HL-60 (cell line): ENCODE measurements at regions not wholly inside any gene's neighbourhood (a gene's known extent, or its start where the extent isn't known, plus 50 kb on each side); places are given as distances from the start of the nearest gene placed in this dataset.

Source experiments
- DNase-seq, 2 experiments: peaks; one replicate each; pipeline ENCODE4 v3.0.0-alpha.2; 2010 to 2020; ENCODE audit warnings: low read depth in 1 of 2, low spot score in 1 of 2
- H3K27ac ChIP-seq: fragments of 250-450 bp; sonication (Bioruptor Pico); replicated peaks from 2 replicates; pipeline ENCODE4 v1.5.1; 2020; ENCODE audit warnings: mild to moderate bottlenecking, moderate library complexity
- H3K27me3 ChIP-seq: fragments of 250-450 bp; sonication (Bioruptor Pico); 2 replicates; pipeline ENCODE4 v1.5.1; 2021; ENCODE audit warnings: mild to moderate bottlenecking, moderate library complexity; ENCODE audit not compliant: insufficient read depth, poor library complexity, severe bottlenecking
- H3K4me3 ChIP-seq: replicated peaks from 2 replicates; pipeline ENCODE4 v1.5.1; 2011; ENCODE audit warnings: mild to moderate bottlenecking, control low read depth, low read length; ENCODE audit not compliant: insufficient read depth
- GABPA ChIP-seq: IDR thresholded peaks from 2 replicates; pipeline ENCODE4 v1.6.1; 2012; ENCODE audit warnings: low read depth
- POLR2AphosphoS5 ChIP-seq: IDR thresholded peaks from 2 replicates; pipeline ENCODE4 v1.6.1; 2012; ENCODE audit warnings: low read depth
- SPI1 ChIP-seq: IDR thresholded peaks from 2 replicates; pipeline ENCODE4 v1.6.1; 2012; ENCODE audit warnings: low read depth, mild to moderate bottlenecking, borderline replicate concordance
- TF ChIP-seq, protein P1 (sequence below): IDR thresholded peaks from one replicate; pipeline ENCODE4 v1.5.1; 2011; ENCODE audit warnings: low read length, control low read depth, inconsistent platforms; ENCODE audit not compliant: insufficient read depth
- TF ChIP-seq, protein P2 (sequence below): IDR thresholded peaks from 2 replicates; pipeline ENCODE4 v1.6.1; 2012; ENCODE audit warnings: low read depth; ENCODE audit not compliant: insufficient replicate concordance

DNA sequence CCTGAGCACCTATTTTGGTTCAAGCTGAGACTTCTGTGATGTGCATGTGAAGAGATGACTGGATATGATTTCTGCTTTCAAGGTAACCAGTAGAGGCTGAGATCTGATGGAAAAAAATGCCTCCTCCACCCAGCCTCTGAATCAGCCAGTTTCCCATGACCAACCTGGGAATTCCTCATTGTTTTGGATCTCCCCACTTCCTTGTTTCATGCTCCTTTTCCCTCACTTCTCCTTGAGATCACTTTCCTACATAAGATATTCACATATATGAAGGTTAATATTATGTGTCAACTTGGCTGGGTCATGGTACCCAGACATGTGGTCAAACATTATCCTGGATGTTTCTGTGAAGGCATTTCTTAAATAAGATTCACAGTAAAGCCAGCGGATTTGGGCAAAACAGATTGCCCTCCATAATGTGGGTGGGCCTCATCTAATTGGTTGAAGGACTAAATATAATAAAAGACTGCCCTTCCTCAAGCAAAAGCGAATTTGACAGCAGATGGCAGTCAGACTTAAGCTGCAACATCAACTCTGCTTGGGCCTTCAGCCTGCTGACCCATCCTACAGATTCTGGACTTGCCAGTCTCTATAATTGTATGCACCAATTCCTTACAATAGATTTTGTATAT lies 379.4 kb downstream of the TNS1 start:
- TF ChIP-seq, protein P1, sequence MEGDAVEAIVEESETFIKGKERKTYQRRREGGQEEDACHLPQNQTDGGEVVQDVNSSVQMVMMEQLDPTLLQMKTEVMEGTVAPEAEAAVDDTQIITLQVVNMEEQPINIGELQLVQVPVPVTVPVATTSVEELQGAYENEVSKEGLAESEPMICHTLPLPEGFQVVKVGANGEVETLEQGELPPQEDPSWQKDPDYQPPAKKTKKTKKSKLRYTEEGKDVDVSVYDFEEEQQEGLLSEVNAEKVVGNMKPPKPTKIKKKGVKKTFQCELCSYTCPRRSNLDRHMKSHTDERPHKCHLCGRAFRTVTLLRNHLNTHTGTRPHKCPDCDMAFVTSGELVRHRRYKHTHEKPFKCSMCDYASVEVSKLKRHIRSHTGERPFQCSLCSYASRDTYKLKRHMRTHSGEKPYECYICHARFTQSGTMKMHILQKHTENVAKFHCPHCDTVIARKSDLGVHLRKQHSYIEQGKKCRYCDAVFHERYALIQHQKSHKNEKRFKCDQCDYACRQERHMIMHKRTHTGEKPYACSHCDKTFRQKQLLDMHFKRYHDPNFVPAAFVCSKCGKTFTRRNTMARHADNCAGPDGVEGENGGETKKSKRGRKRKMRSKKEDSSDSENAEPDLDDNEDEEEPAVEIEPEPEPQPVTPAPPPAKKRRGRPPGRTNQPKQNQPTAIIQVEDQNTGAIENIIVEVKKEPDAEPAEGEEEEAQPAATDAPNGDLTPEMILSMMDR, result no peak
- TF ChIP-seq GABPA (no peak), SPI1 (no peak), POLR2AphosphoS5 (no peak)
- TF ChIP-seq, protein P2, sequence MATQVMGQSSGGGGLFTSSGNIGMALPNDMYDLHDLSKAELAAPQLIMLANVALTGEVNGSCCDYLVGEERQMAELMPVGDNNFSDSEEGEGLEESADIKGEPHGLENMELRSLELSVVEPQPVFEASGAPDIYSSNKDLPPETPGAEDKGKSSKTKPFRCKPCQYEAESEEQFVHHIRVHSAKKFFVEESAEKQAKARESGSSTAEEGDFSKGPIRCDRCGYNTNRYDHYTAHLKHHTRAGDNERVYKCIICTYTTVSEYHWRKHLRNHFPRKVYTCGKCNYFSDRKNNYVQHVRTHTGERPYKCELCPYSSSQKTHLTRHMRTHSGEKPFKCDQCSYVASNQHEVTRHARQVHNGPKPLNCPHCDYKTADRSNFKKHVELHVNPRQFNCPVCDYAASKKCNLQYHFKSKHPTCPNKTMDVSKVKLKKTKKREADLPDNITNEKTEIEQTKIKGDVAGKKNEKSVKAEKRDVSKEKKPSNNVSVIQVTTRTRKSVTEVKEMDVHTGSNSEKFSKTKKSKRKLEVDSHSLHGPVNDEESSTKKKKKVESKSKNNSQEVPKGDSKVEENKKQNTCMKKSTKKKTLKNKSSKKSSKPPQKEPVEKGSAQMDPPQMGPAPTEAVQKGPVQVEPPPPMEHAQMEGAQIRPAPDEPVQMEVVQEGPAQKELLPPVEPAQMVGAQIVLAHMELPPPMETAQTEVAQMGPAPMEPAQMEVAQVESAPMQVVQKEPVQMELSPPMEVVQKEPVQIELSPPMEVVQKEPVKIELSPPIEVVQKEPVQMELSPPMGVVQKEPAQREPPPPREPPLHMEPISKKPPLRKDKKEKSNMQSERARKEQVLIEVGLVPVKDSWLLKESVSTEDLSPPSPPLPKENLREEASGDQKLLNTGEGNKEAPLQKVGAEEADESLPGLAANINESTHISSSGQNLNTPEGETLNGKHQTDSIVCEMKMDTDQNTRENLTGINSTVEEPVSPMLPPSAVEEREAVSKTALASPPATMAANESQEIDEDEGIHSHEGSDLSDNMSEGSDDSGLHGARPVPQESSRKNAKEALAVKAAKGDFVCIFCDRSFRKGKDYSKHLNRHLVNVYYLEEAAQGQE, result no peak
- H3K27ac ChIP-seq, result no peak overlapping the region
- DNase-seq, result no peak
- no peak overlapping the region for H3K4me3 ChIP-seq
- H3K27me3 ChIP-seq, result no peaks in the 10 kb centered on the region

DNA sequence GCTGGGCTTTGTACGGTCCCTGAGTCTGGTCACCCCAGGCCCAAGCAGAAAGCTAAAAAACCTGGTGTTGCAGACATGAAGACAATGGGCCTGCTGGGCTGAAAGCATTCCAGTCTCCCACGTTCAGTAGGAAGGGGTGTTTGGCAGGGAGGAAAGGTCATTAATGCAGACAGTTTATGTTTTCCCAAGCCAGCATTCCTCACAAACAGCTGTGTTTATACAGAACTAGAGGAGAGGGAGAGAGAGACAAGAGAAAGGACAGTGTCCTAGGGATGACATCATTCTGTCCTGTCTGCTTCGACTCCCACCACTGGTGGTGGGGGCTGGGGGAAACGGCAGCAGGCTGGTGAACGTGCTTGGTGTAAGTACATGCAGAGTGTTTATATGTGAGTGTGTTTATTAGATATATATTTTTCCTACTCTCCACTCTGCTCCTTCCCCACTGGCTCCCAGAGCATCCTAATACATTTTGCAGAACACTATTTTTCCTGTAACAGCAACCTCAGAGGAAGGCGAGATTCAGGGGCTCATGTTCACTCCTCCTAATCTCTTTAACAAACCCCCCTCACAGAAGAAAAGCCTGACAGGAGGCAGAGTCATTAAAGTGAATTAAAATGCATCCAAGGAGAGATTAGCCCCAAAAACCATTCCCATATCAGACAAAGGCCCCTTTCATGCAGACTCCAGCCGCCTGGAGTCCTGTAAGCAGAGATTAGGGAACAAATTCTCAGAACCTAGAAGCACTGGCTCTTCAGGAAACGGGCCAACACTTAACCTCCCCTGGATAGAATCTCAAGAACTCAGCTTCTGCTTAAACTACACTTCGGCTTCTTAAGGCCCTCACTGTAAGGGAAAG lies 380.4 kb downstream of the TNS1 start:
- no peak for DNase-seq
- no peaks in the 10 kb centered on the region for H3K27me3 ChIP-seq
- TF ChIP-seq POLR2AphosphoS5 (no peak), SPI1 (no peak), GABPA (no peak)
- TF ChIP-seq, protein P1, result no peak
- H3K27ac ChIP-seq, result no peak overlapping the region
- no peak overlapping the region for H3K4me3 ChIP-seq

DNA sequence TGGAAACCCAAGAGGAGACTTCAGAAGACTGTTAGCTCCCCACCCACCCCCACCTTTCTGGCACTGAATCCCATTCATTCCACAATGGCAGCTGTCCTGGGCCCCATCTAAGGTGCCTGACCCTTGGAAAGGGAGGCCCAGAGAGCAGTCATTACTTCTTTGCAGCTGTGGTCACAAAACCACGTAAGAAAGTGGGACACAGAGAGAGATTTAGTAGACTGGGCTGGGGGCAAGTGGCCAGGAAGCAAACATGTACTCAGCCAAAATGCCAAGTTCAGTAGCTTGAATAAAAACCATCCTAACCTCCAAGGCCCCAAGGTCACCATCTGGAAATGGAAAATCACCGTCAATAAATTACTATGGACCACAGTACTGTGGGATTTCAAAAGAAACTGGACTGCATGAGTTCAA lies 381.4 kb downstream of the TNS1 start:
- no peak overlapping the region for H3K4me3 ChIP-seq
- no peak overlapping the region for H3K27ac ChIP-seq
- TF ChIP-seq POLR2AphosphoS5 (no peak), SPI1 (no peak), GABPA (no peak)
- TF ChIP-seq, protein P2, result no peak
- TF ChIP-seq, protein P1, result no peak
- no peak for DNase-seq
- no peaks in the 10 kb centered on the region for H3K27me3 ChIP-seq
